ENCODE measurements at regions not wholly inside any gene's neighbourhood (a gene's known extent, or its start where the extent isn't known, plus 50 kb on each side); places are given as distances from the start of the nearest gene placed in this dataset.

- CTCF ChIA-PET = no interaction called here
- H2BK15ac ChIP-seq (ENCODE audit: low read depth, low read length) = no peak overlapping the region
- no peaks in the 10 kb centered on the region for H4K20me1 ChIP-seq (ENCODE audit: insufficient read depth, low read length)
- DNase-seq = no peak
- POLR2A ChIA-PET (ENCODE audit: unreplicated experiment) = no interaction called here
- no peak overlapping the region for H3K18ac ChIP-seq (ENCODE audit: low read depth, low read length)
- no peaks in the 10 kb centered on the region for H3K9me1 ChIP-seq (ENCODE audit: insufficient read depth, low read length)
- H3K23ac ChIP-seq (ENCODE audit: low read depth, low read length) = no peak overlapping the region
- no peaks in the 10 kb centered on the region for H3K27me3 ChIP-seq (ENCODE audit: control insufficient read depth, insufficient read depth, low read length)
- no peaks in the 10 kb centered on the region for H3K36me3 ChIP-seq (ENCODE audit: control insufficient read depth, insufficient read depth, low read length)
- H2AFZ ChIP-seq (replicated peaks; ENCODE audit: low read length, poor library complexity) = no peak overlapping the region
- H4K91ac ChIP-seq (ENCODE audit: insufficient read depth, low read depth, low read length) = no peak overlapping the region
- TF ChIP-seq RFX5 (IDR thresholded peaks at IDR 0.05; ENCODE audit: low read depth, low read length) (no peak), POLR2A (IDR thresholded peaks at IDR 0.05; ENCODE audit: low read depth, low read length) (no peak), CEBPB (IDR thresholded peaks at IDR 0.05; ENCODE audit: low read depth, low read length) (no peak), MAFK (IDR thresholded peaks at IDR 0.05; ENCODE audit: low read depth, low read length) (no peak)
- no peak overlapping the region for H4K8ac ChIP-seq (ENCODE audit: low read depth in 2 of 2, low read length in 2 of 2)
- no peak overlapping the region for H3K4ac ChIP-seq (ENCODE audit: low read depth, low read length)
- in situ Hi-C loops (cut with MboI; ENCODE audit: low sequenced_read_pairs) = no loop called here
- no peak overlapping the region for H2AK5ac ChIP-seq (ENCODE audit: low read depth, low read length)
- intact Hi-C loops (cut with micrococcal nuclease) = no loop called here
- H3K27ac ChIP-seq (ENCODE audit: insufficient read depth, low read length) = no peak overlapping the region
- no peak overlapping the region for H4K5ac ChIP-seq (ENCODE audit: low read depth, low read length)
- no peak overlapping the region for H2BK5ac ChIP-seq (ENCODE audit: low read depth, low read length, poor library complexity, severe bottlenecking)
- no peak overlapping the region for H3K4me2 ChIP-seq (ENCODE audit: low read depth, low read length)
- dilution Hi-C loops (cut with HindIII; ENCODE audit: low sequenced_read_pairs, unreplicated experiment) = no loop called here
- no peak overlapping the region for H3K4me3 ChIP-seq (ENCODE audit: insufficient read depth, low read depth, low read length)
- H3K9ac ChIP-seq (ENCODE audit: low read depth, low read length) = no peak overlapping the region
- no peak for ATAC-seq (ENCODE audit: low read depth)
- BruUV-seq (replicated peaks) = no TSS peak
- WGBS, 2 experiments (ENCODE audit: extremely low coverage in 2 of 2, insufficient read length in 1 of 2) = 17% methylated on average over 1 of the region's 3 CpGs; no CpG with 5 or more reads in 1 of the 2 experiments
- no peaks in the 10 kb centered on the region for H3K4me1 ChIP-seq (ENCODE audit: control insufficient read depth, insufficient read depth, low read length)
- no peak overlapping the region for H2BK20ac ChIP-seq (ENCODE audit: low read depth, low read length)
- H2AK9ac ChIP-seq (replicated peaks; ENCODE audit: low read depth, low read length, poor library complexity) = no peak overlapping the region
- H3K56ac ChIP-seq (ENCODE audit: extremely low read depth, insufficient read depth, low read length) = no peak overlapping the region
- H2BK120ac ChIP-seq (ENCODE audit: low read depth, low read length) = no peak overlapping the region
- no peak overlapping the region for H3K14ac ChIP-seq (replicated peaks; ENCODE audit: low read depth, low read length)
- H3K79me1 ChIP-seq (ENCODE audit: low read depth in 1 of 2, low read length in 2 of 2) = no peaks in the 10 kb centered on the region
- peaks cover 20% of the 10 kb centered on the region for H3K9me3 ChIP-seq (ENCODE audit: control insufficient read depth, insufficient read depth, low read length)
Measured at GRCh38 chr2:89850481-89850880, 1159.0 kb downstream of the RPIA start.
